ENCODE measurements at regions not wholly inside any gene's neighbourhood (a gene's known extent, or its start where the extent isn't known, plus 50 kb on each side); places are given as distances from the start of the nearest gene placed in this dataset.

DNA sequence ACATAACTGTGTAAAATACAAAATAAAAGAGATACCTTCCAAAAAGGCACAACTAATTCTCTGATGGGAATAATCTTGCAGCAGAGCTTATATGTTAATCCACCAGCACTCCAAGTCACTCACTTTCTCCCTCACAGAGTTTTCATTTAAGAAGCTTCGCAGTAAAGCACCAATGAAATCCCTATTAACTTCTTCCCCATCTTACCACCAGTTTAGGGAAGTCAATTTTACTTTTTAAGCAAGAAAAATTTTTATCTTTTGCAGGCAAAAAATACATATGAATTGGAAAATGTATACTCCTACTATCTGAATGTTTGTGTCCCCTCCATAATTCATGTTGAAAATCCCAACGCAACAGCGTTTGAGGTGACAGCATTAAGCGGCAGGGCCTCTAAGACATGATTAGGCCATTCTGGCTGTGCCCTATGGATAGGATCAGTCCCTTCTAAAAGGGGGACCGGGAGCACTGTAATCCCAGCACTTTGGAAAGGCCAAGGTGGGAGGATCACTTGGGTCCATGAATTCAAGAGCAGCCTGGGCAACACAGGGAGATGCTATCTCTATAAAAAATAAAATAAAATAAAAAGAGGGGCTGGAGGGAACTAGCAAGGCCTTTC lies 435.8 kb downstream of the SHQ1 start:
- Histone ChIP-seq H3K4me2 (ENCODE audit: insufficient read depth in 1 of 2, low read depth in 2 of 2, low read length in 2 of 2) (no peak overlapping the region), H2AFZ (ENCODE audit: low read length) (no peak overlapping the region), H3K14ac (ENCODE audit: insufficient read length) (no peak overlapping the region), H3K56ac (replicated peaks; ENCODE audit: insufficient read length, low read depth, low read length) (no peak overlapping the region), H3K9ac (replicated peaks in 1 of 4; ENCODE audit: extremely low read depth in 1 of 4, low read depth in 3 of 4, low read length in 3 of 4) (no peak overlapping the region), H4K8ac (ENCODE audit: extremely low read depth, insufficient read depth, low read length) (no peak overlapping the region), H2BK5ac (ENCODE audit: low read depth, low read length) (no peak overlapping the region), H3K4ac (replicated peaks; ENCODE audit: insufficient read length, low read depth, low read length) (no peak overlapping the region), H3K4me1 (replicated peaks in 1 of 4; ENCODE audit: control insufficient read depth in 3 of 4, insufficient read depth in 4 of 4, low read length in 3 of 4) (peaks cover 4 to 26% (median 8%) of the 10 kb centered on the region in 4 experiments; a peak in 5 of 7 replicates), H4K5ac (ENCODE audit: insufficient read length, low read depth, low read length) (no peak overlapping the region), H3K23me2 (ENCODE audit: low read depth, low read length) (no peaks in the 10 kb centered on the region), H2AK5ac (ENCODE audit: low read depth, low read length) (no peak overlapping the region), H2BK120ac (replicated peaks; ENCODE audit: low read depth, low read length) (no peak overlapping the region), H2BK12ac (ENCODE audit: low read depth, low read length) (no peak overlapping the region), H3K9me3 (ENCODE audit: insufficient read depth in 2 of 2, low read depth in 1 of 2, low read length in 1 of 2) (no peaks in the 10 kb centered on the region), H3K27ac (ENCODE audit: low read depth, low read length) (no peak overlapping the region), H3K36me3 (ENCODE audit: control insufficient read depth in 2 of 4, insufficient read depth in 4 of 4, low read length in 3 of 4) (no peaks in the 10 kb centered on the region), H3K4me3 (ENCODE audit: extremely low read depth in 1 of 4, insufficient read depth in 2 of 4, low read depth in 3 of 4, low read length in 4 of 4) (no peak overlapping the region), H3K27me3 (replicated peaks in 1 of 4; ENCODE audit: control insufficient read depth in 3 of 4, extremely low read depth in 1 of 4, insufficient read depth in 3 of 4, low read length in 3 of 4) (no peaks in the 10 kb centered on the region), H3K18ac (ENCODE audit: extremely low read depth, low read length) (no peak overlapping the region), H2BK15ac (ENCODE audit: low read length) (no peak overlapping the region), H3K79me1 (ENCODE audit: low read depth, low read length) (peaks cover 2% of the 10 kb centered on the region; the same call in 1 of the 2 replicates), H2BK20ac (ENCODE audit: low read length) (no peak overlapping the region), H3K23ac (ENCODE audit: insufficient read length) (no peak overlapping the region), H4K91ac (replicated peaks; ENCODE audit: insufficient read length, low read length) (no peak overlapping the region), H3K79me2 (ENCODE audit: control insufficient read depth in 1 of 2, insufficient read depth in 2 of 2, low read length in 2 of 2) (peaks cover 40 to 100% of the 10 kb centered on the region in 2 experiments), H4K20me1 (replicated peaks in 1 of 2; ENCODE audit: control insufficient read depth in 1 of 2, insufficient read depth in 2 of 2, low read length in 2 of 2) (peaks cover 30% of the 10 kb centered on the region in 2 experiments)
- 87% methylated on average over 5 of the region's 5 CpGs; no CpG with 5 or more reads in 1 of the 2 experiments for WGBS, 2 experiments (ENCODE audit: extremely low coverage in 1 of 2, insufficient coverage in 1 of 2, insufficient read length in 1 of 2, insufficient replicate concordance in 2 of 2, low coverage in 1 of 2, low lambda C conversion rate in 2 of 2, missing lambda C conversion rate in 1 of 2)
- no peak for DNase-seq (ENCODE audit: low read depth in 1 of 2, low spot score in 2 of 2)
- CTCF ChIA-PET (ENCODE audit: partially characterized antibody): interaction anchor here (1.2 kb wide), 1 partner anchor 10 kb away, joined by 6 read pairs; no protein-coding TSS in a partner anchor
- FAIRE-seq: no peak
- POLR2A ChIA-PET (ENCODE audit: partially characterized antibody): interaction anchor here (0.6 to 1.2 kb wide), 2 partner anchors 13 to 615 kb away, joined by 3 read pairs; no protein-coding TSS in a partner anchor
- no peak for TF ChIP-seq YY1 (IDR thresholded peaks at IDR 0.05; ENCODE audit: low read depth, low read length)

Data from H1 (cell line).